OCI-LY3 (cell line): ENCODE measurements at regions not wholly inside any gene's neighbourhood (a gene's known extent, or its start where the extent isn't known, plus 50 kb on each side); places are given as distances from the start of the nearest gene placed in this dataset.

Experiments
- H2AFZ ChIP-seq: fragments of 200-600, 300-600 bp; shearing (Covaris generic); 2 replicates; pipeline ENCODE4 v1.6.0; 2014; ENCODE audit warnings: antibody characterized with exemption, low read depth, low read length
- H3K27ac ChIP-seq: fragments of 200-600, 300-600 bp; sonication (generic); 2 replicates; pipeline ENCODE4 v1.5.1; 2014; ENCODE audit warnings: mild to moderate bottlenecking, low read length, moderate library complexity, mixed read lengths
- H3K27me3 ChIP-seq: fragments of 200-600, 300-600 bp; sonication (generic); 2 replicates; pipeline ENCODE4 v1.6.1; 2014; ENCODE audit warnings: low read depth, low read length, mixed read lengths
- H3K36me3 ChIP-seq: fragments of 200-600, 300-600 bp; sonication (generic); replicated peaks from 2 replicates; pipeline ENCODE3; 2014; ENCODE audit warnings: low read depth, low read length, mixed read lengths
- H3K4me1 ChIP-seq: fragments of 300-600, 200-600 bp; sonication (generic); 2 replicates; pipeline ENCODE4 v1.6.1; 2014; ENCODE audit warnings: low read length, mixed read lengths
- H3K4me2 ChIP-seq: fragments of 200-600, 300-600 bp; sonication (generic); 2 replicates; pipeline ENCODE4 v1.6.1; 2014; ENCODE audit warnings: low read length, mixed read lengths
- H3K4me3 ChIP-seq: fragments of 300-600, 200-600 bp; sonication (generic); 2 replicates; pipeline ENCODE4 v1.5.1; 2014; ENCODE audit warnings: antibody characterized with exemption, mild to moderate bottlenecking, low read length, moderate library complexity
- H3K79me2 ChIP-seq: fragments of 300-600, 200-600 bp; shearing (Covaris generic); 2 replicates; pipeline ENCODE4 v1.6.1; 2014; ENCODE audit warnings: mild to moderate bottlenecking, low read length, mixed read lengths
- H3K9ac ChIP-seq: fragments of 300-600, 200-600 bp; shearing (Covaris generic); 2 replicates; pipeline ENCODE4 v1.6.0; 2014; ENCODE audit warnings: mild to moderate bottlenecking, low read length, moderate library complexity
- H3K9me3 ChIP-seq: fragments of 200-600, 300-600 bp; shearing (Covaris generic); 2 replicates; pipeline ENCODE4 v1.6.1; 2014; ENCODE audit warnings: low read length, mixed read lengths; ENCODE audit not compliant: insufficient read depth
- H4K20me1 ChIP-seq: fragments of 200-600, 300-600 bp; sonication (generic); 2 replicates; pipeline ENCODE4 v1.6.1; 2016; ENCODE audit warnings: low read length, mixed read lengths; ENCODE audit not compliant: insufficient read depth
- EZH2phosphoT487 ChIP-seq: fragments of 200-600 bp; shearing (Covaris generic); IDR thresholded peaks from 2 replicates; pipeline ENCODE4 v1.6.1; 2018; ENCODE audit warnings: antibody characterized with exemption, mixed run types, low read depth
- TF ChIP-seq, protein P1 (sequence below): fragments of 200-600, 300-600 bp; sonication (generic); IDR thresholded peaks from 2 replicates; pipeline ENCODE4 v1.5.1; 2014; ENCODE audit warnings: antibody characterized with exemption, low read length, low read depth

DNA sequence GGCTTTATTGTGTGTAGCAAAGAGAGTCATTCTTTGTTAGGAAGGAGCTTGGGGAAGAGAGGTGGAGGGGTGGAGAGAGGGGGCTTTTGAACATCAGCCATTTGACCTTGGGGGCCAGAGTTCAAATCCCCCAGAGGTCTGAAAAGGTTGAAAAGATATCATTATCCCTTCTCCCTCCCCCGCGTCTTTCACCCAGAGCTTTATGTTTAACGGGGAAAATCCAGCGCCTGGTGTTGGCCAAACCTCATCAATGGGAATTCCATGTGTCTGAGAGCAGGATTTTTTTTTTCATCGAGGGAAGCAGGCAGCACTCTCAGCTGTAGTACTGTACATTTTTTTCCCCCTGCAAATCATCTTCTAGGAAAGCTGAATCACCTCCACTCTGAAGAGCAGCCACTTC is 122.4 kb upstream of the HSD17B12 start:
- no peak overlapping the region for H3K4me2 ChIP-seq
- no peaks in the 10 kb centered on the region for H3K9me3 ChIP-seq
- no peak overlapping the region for H3K27ac ChIP-seq
- no peak overlapping the region for H2AFZ ChIP-seq
- peaks cover 35% of the 10 kb centered on the region for H4K20me1 ChIP-seq
- peaks cover 24% of the 10 kb centered on the region for H3K4me1 ChIP-seq
- H3K4me3 ChIP-seq: no peak overlapping the region
- TF ChIP-seq, protein P1, sequence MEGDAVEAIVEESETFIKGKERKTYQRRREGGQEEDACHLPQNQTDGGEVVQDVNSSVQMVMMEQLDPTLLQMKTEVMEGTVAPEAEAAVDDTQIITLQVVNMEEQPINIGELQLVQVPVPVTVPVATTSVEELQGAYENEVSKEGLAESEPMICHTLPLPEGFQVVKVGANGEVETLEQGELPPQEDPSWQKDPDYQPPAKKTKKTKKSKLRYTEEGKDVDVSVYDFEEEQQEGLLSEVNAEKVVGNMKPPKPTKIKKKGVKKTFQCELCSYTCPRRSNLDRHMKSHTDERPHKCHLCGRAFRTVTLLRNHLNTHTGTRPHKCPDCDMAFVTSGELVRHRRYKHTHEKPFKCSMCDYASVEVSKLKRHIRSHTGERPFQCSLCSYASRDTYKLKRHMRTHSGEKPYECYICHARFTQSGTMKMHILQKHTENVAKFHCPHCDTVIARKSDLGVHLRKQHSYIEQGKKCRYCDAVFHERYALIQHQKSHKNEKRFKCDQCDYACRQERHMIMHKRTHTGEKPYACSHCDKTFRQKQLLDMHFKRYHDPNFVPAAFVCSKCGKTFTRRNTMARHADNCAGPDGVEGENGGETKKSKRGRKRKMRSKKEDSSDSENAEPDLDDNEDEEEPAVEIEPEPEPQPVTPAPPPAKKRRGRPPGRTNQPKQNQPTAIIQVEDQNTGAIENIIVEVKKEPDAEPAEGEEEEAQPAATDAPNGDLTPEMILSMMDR: no peak
- TF ChIP-seq EZH2phosphoT487: no peak
- H3K9ac ChIP-seq: no peak overlapping the region
- H3K36me3 ChIP-seq: no peaks in the 10 kb centered on the region
- H3K27me3 ChIP-seq: peaks cover 93% of the 10 kb centered on the region
- no peaks in the 10 kb centered on the region for H3K79me2 ChIP-seq

- Histone ChIP-seq H3K4me3 (no peak overlapping the region), H2AFZ (no peak overlapping the region), H3K36me3 (no peaks in the 10 kb centered on the region), H3K27me3 (peaks cover 95% of the 10 kb centered on the region), H3K4me1 (peaks cover 19% of the 10 kb centered on the region), H3K9ac (no peak overlapping the region), H4K20me1 (peaks cover 30% of the 10 kb centered on the region), H3K79me2 (no peaks in the 10 kb centered on the region), H3K27ac (no peak overlapping the region), H3K4me2 (no peak overlapping the region), H3K9me3 (no peaks in the 10 kb centered on the region)
- TF ChIP-seq EZH2phosphoT487: no peak
- TF ChIP-seq, protein P1: no peak
These were observed 121.9 kb upstream of the HSD17B12 start for GRCh38 chr11:43558556-43559127.

DNA sequence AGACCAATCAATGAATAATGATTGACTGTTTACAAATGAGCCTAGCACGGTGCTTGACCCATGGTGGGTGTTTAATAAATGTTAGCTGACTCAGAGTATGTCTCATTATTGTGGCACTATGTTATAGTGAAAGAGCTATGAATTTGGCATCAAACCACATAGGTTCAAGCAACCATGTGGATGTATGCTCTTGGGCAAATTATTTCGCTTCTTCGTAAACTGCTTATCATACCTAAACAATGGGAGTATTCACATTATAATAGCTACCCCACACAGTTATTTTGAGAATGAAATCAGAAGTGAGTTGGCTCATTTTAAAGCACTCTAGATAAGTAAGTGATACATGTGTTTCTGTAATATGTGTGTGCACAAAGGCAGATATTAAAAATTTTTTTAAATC is 118.7 kb upstream of the HSD17B12 start:
- Histone ChIP-seq H3K36me3 (no peaks in the 10 kb centered on the region), H3K27ac (no peak overlapping the region), H4K20me1 (peaks cover 10% of the 10 kb centered on the region; the same call in 1 of the 2 replicates), H3K4me3 (no peak overlapping the region), H3K4me1 (peaks cover 6% of the 10 kb centered on the region), H2AFZ (no peak overlapping the region), H3K27me3 (peaks cover 90% of the 10 kb centered on the region), H3K4me2 (no peak overlapping the region), H3K79me2 (no peaks in the 10 kb centered on the region), H3K9me3 (no peaks in the 10 kb centered on the region), H3K9ac (no peak overlapping the region)
- no peak for TF ChIP-seq EZH2phosphoT487
- TF ChIP-seq, protein P1: no peak

GRCh38 chr11:43567396-43567975 is 113.1 kb upstream of the HSD17B12 start:
- no peak overlapping the region for H3K4me2 ChIP-seq
- H3K4me3 ChIP-seq: no peak overlapping the region
- H3K9ac ChIP-seq: no peak overlapping the region
- H3K9me3 ChIP-seq: no peaks in the 10 kb centered on the region
- no peak overlapping the region for H2AFZ ChIP-seq
- H4K20me1 ChIP-seq: no peaks in the 10 kb centered on the region
- TF ChIP-seq, protein P1: peak; percentile 81
- no peak for TF ChIP-seq EZH2phosphoT487
- H3K27ac ChIP-seq: no peak overlapping the region
- H3K79me2 ChIP-seq: no peaks in the 10 kb centered on the region
- peaks cover 82% of the 10 kb centered on the region for H3K27me3 ChIP-seq
- H3K36me3 ChIP-seq: no peaks in the 10 kb centered on the region
- H3K4me1 ChIP-seq: no peaks in the 10 kb centered on the region
